CD4-positive, alpha-beta T cell treated with Interleukin-15 for 4 hours (primary cell): ENCODE measurements at regions not wholly inside any gene's neighbourhood (a gene's known extent, or its start where the extent isn't known, plus 50 kb on each side); places are given as distances from the start of the nearest gene placed in this dataset.
"Not testable (repeated sequence)": the region's sequence is repeated elsewhere in the genome, so short reads cannot be mapped to it uniquely, and the experiment has no call there.

Experiments used
- DNase-seq: peaks from one replicate; pipeline ENCODE4 v3.0.0-alpha.2; 2020; ENCODE audit warnings: low spot score

GRCh38 chr3:72050048-72050632, 265.2 kb upstream of the PROK2 start:
- DNase-seq = no peak

GRCh38 chr3:72049300-72049699, 264.4 kb upstream of the PROK2 start:
- no peak for DNase-seq

GRCh38 chr3:72048873-72049272, 263.9 kb upstream of the PROK2 start:
- no peak for DNase-seq

- no peak for DNase-seq
Observed at GRCh38 chr3:72047221-72047871, 262.4 kb upstream of the PROK2 start.

GRCh38 chr3:72044231-72044855, 259.4 kb upstream of the PROK2 start:
- no peak for DNase-seq

- no peak for DNase-seq
Observed at GRCh38 chr3:72043204-72044133, 258.5 kb upstream of the PROK2 start.

- DNase-seq = no peak
Observed at GRCh38 chr3:72042397-72043203, 257.7 kb upstream of the PROK2 start.

- DNase-seq = no peak
Observed at GRCh38 chr3:72041511-72041910, 256.6 kb upstream of the PROK2 start.

GRCh38 chr3:72041076-72041475, 256.1 kb upstream of the PROK2 start:
- DNase-seq = no peak

GRCh38 chr3:72039677-72040076, 254.7 kb upstream of the PROK2 start:
- DNase-seq = no peak

GRCh38 chr3:72036899-72037298, 252.0 kb upstream of the PROK2 start:
- no peak for DNase-seq

GRCh38 chr3:72035606-72036005, 250.7 kb upstream of the PROK2 start:
- no peak for DNase-seq

- no peak for DNase-seq
Observed at GRCh38 chr3:72034986-72035385, 250.0 kb upstream of the PROK2 start.

- DNase-seq = no peak
Observed at GRCh38 chr3:72033666-72034428, 248.9 kb upstream of the PROK2 start.

- DNase-seq = no peak
Observed at GRCh38 chr3:72032441-72033135, 247.6 kb upstream of the PROK2 start.

- DNase-seq = no peak
Observed at GRCh38 chr3:72031581-72031980, 246.6 kb upstream of the PROK2 start.

GRCh38 chr3:72030296-72030695, 245.3 kb upstream of the PROK2 start:
- DNase-seq = not testable (repeated sequence)

GRCh38 chr3:72028726-72029125, 243.8 kb upstream of the PROK2 start:
- DNase-seq = not testable (repeated sequence)

GRCh38 chr3:72028307-72028706, 243.4 kb upstream of the PROK2 start:
- DNase-seq = not testable (repeated sequence)

- not testable (repeated sequence) for DNase-seq
Observed at GRCh38 chr3:72027728-72028127, 242.8 kb upstream of the PROK2 start.
